Embryonic facial prominence (tissue), 1 donor: ENCODE measurements at regions not wholly inside any gene's neighbourhood (a gene's known extent, or its start where the extent isn't known, plus 50 kb on each side); places are given as distances from the start of the nearest gene placed in this dataset.

Source experiments
- DNase-seq: peaks from one replicate; pipeline ENCODE4 v3.0.0-alpha.2; 2016; ENCODE audit errors: extremely low spot score

DNA sequence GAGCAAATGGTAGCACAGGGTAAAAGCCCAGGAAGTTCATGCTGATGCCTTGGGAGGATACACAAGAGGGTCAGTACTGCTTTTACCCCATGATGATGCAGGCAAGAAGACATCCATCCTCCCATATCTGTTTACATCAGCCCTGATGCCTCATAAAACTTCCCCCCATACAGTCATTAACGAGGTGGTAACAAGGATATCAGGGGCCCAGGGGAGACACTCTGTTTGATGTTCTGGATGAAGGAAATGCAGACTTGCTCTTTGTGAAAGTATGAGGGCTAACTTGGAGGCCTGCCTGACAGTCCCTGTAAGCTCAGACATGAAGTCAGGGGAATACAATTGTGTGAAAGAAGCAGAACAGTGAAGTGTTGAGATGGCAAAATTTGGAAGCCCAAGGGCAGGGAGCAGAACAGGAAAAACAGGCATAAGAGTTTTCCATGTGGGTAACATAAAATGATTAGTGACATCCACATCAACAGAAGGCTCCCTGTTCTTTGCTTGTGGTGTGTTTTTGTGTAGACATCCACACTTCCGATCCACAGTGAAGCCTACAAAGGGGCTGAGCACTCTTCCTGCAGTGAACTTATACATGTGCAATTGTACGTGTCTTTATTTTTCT, 813.4 kb downstream of the MAFB start:
- DNase-seq: no peak

- DNase-seq: no peak
Observed at GRCh38 chr20:39874049-39874893, 814.8 kb downstream of the MAFB start.

- no peak for DNase-seq
Observed at GRCh38 chr20:39873286-39873685, 815.8 kb downstream of the MAFB start.

- DNase-seq: no peak
Observed at GRCh38 chr20:39871013-39871412, 818.0 kb downstream of the MAFB start.

- DNase-seq: no peak
Observed at GRCh38 chr20:39865446-39865845, 823.6 kb downstream of the MAFB start.

DNA sequence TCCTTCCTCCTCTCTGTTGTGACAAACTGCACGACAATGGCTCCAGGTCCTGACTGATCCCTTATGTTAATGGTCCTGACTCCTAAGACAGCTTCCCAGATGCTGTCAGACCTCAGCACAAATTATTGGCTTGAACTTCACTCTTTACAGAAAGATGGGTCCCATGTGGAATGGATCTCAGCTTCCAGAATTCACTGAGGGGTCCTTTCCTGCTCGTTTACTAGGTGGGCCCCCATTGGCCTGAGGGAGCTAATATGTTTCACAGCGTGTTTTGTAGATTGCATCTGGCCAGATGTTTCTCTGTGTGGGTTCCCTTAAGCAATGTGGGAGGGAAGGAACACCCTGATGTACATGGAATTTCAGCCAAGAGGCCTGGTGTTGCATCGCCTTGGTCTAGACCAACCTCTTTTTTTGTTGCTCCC, 826.6 kb downstream of the MAFB start:
- DNase-seq: no peak

DNA sequence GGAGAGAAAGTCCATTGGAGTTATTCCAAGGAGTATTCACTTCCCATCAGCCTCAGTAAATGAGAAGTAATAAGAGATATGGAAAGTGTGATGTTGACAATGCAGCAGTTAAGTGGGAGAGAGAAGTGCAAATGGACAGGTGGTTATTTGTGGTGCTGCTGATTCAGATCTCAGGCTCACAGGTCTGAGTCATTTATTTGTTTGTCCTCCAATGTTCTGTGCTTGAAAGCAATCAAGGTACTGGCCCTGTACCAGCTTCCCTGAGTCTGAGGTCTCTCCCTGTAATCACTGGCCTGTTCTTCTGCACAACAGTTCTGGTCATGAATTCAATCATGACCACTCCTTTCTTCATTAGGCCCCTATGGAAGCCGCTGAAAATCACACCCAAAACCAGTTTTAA, 827.7 kb downstream of the MAFB start:
- DNase-seq: no peak

DNA sequence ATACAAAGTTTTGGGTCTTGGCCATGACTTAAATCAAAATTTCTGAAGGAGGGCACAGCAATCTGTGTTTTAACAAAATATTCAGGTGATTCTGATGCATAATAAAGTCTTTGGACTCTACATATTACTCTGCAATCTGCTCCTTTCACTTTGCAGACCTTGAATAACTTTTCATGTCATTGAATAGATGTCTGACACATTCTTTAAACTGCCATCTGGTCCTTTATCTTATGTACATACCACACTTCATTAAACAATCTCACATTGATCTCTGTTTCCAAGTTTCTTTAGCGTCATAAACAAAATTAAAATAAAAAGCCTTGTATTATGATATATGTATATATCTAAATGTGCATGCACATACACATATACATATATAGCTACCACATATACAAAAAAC, 831.2 kb downstream of the MAFB start:
- DNase-seq: no peak

- DNase-seq: no peak
Observed at GRCh38 chr20:39857187-39857586, 831.8 kb downstream of the MAFB start.

GRCh38 chr20:39855799-39856198, 833.2 kb downstream of the MAFB start:
- no peak for DNase-seq

GRCh38 chr20:39855056-39855455, 834.0 kb downstream of the MAFB start:
- DNase-seq: no peak

DNA sequence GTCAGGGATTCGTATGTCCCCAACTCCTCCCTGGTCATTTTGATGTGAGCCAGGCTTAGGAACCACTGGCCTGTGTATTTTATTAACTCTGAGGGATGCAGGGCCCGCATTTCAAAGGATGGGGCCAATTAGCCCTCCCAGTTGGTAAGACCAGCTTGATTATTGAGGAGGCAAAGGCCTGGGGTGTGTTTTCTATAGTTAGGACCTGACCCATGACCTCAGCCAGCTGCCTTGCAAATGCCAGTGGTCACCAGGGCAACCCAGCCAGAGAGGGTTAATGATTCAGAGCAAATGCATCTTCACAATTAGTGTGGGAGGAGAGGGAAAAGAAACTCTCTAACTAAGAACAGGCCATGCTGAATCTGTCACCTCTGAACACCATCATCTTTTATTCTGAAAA, 835.4 kb downstream of the MAFB start:
- no peak for DNase-seq

- DNase-seq: no peak
Observed at GRCh38 chr20:39853050-39853449, 836.0 kb downstream of the MAFB start.

- no peak for DNase-seq
Observed at GRCh38 chr20:39851459-39851858, 837.6 kb downstream of the MAFB start.

DNA sequence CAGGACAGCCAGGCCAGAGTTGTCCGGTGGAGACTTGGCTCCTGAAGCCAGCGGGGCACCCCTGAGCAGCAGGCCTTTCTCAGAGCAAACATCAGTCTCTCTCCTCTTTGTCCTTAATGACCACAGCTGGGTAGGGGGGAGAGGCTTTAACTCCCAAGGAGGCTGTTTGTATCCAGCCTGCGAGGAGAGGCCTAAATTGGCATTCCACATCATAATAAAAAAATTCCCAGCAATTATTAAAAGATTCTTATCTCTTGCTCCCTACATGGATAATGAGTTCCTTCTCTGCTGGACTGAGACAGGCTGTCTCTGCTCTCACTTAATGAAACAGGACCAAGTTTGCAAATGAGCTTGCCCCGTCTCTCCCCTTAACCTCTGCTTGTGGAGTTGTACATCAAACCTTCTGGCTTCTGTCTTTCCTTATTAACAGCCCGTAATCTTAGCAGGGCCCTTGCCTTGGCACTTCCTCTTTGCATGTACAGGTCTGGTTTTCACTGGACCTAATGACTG, 838.2 kb downstream of the MAFB start:
- DNase-seq: no peak

DNA sequence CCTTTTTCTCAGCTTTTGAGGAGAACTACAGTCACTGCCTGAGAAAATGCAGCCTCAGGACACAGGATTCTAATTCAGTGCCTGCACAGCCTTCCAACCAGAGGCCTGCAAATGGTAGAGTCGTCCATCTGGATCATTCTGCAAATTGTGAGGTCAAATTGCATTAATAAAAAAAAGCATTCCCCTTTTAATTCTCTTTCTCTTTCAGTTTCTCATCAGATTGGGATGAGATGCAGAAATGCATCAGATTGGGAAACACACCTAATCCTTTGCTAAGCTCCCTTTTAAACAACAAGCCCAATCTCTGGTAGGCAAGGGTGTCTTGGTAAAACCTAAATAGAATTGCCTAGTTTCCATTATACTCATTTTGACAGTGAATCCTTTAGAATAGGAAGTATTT, 838.8 kb downstream of the MAFB start:
- DNase-seq: no peak

- peak; percentile 27 for DNase-seq
Observed at GRCh38 chr20:39849664-39850063, 839.4 kb downstream of the MAFB start.

GRCh38 chr20:39849171-39849570, 839.9 kb downstream of the MAFB start:
- no peak for DNase-seq

GRCh38 chr20:39839399-39840119, 849.5 kb downstream of the MAFB start:
- DNase-seq: no peak

GRCh38 chr20:39837561-39837960, 851.5 kb downstream of the MAFB start:
- no peak for DNase-seq

DNA sequence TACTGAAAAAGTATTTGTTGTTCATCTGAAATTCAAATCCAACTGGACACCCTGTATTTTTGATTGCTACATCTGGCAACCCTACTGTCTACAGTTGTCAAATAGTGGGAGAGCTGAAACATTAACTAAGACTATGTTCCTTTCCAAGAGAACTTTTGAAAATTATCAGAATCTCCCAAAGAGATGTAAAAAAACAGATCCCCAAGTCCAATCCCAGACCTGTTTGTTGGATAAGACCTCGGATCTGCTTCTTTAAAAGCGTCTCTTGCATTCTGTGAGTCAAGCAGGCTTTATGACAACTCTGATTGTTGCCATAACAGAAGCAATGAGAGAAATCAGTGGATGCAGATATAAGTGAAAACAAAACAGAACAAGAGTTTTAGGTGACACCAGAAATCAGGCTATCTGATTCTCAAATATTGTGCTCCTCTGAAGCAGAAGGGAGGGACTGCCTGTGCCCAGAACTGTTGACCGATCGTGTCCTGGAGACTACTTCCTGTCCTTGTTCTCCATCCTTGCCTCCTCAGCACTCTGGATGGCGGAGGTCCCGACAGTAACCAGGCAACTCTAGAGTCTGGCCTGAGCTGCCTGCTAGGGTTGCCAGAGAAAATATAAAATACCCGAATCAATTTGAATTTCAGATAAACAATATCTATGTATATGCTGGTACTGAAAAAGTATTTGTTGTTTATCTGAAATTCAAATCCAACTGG, 853.8 kb downstream of the MAFB start:
- no peak for DNase-seq

- no peak for DNase-seq
Observed at GRCh38 chr20:39830903-39831302, 858.1 kb downstream of the MAFB start.
